GM19397 (cell line): ENCODE measurements at regions not wholly inside any gene's neighbourhood (a gene's known extent, or its start where the extent isn't known, plus 50 kb on each side); places are given as distances from the start of the nearest gene placed in this dataset.
A peak's percentile ranks its signal among the peaks of the same experiment; 100 is the strongest.

Source experiments
- ATAC-seq: cut with Tn5 transposase; IDR thresholded peaks from one replicate; pipeline ENCODE4 v1.9.1; 2021; ENCODE audit warnings: mild to moderate bottlenecking, moderate library complexity; ENCODE audit not compliant: unreplicated experiment

DNA sequence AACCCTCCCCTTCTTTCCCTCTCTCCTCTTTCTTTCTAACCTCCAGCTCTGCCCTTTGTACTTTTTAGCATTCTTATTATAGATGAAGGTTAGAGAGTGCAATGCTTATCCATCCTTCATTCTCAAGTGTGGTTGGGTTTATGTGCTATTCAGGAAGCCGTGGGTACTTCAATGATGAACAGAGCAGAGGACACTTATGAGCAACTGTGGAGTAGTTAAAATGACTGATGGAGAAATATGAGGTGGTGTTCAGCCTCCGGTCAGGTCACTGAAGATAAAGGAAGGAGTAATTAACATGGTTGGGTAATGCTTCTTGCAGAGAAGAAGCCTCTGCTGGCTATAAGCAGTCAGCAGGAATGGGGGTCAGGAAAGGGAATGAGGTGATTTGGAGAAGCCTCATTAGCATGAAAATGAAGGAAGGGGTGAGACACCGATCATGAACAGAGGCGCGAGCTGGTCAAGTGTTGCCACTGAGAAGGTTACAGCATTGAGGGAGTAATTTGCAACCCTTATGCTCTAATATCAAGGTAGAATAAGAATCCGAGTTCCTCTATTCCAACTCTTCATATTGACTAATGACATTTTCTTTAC, 174.7 kb downstream of the LPIN1 start:
- ATAC-seq = no peak

DNA sequence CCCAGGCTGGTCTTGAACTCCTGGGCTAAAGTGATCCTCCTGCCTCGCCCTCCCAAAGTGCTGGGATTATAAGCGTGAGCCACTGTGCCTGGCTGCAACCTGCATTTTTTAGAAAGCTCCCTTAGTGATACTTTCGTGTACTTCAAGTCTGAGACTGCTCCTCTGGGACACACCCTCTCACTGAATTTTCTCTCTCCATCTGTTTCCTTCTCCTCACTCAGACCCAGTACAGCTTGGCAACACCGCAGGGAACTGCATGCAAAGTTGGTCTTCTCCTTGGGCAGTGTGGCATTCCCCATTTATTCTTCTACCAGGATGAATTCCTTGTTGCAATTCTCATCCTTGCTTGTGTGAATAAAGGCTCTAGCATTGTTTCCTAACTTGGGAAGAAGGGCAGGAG, 175.9 kb downstream of the LPIN1 start:
- ATAC-seq = no peak

DNA sequence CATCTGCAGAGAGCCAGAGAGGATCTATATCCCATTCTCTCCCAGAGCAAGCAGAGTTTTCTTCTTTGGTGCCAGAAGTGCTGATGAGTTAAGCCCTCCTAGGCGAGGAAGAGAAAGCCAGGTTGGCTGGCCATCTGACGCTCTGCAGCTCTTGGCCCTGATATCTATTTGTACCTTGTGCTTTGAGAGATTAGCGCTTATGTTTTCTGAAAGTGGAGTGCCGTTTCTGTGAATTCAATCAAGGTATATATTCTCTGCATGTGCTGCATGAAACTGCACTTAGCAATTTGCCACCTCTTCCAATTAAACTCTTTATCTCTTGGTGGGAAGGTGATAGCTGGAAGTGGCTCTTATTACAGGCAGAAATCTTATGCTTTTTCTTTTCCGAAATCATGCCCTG, 177.5 kb downstream of the LPIN1 start:
- no peak for ATAC-seq

- ATAC-seq = no peak
Observed at GRCh38 chr2:11925295-11926066, 179.0 kb downstream of the LPIN1 start.

- ATAC-seq = no peak
Observed at GRCh38 chr2:11930211-11930761, 183.9 kb downstream of the LPIN1 start.

GRCh38 chr2:11932048-11932512, 185.6 kb downstream of the LPIN1 start:
- ATAC-seq = no peak

DNA sequence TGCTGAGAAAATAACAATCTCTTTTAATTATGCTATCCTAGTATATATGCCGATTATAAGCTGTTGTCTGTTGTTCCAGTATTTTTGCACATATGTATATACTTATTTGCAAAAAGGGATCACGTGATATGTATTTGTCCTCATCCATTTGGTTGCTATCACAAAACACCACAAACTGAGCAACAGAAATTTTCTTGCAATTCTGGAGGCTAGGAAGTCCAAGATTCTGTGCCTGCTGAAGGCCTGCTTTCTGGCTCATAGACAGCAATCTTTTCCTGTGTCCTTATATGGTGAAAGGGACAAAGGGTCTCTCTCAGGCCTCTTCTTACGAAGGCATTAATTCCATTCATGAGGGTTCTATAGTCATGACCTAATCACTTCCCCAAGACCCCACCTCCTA, 186.5 kb downstream of the LPIN1 start:
- no peak for ATAC-seq

GRCh38 chr2:11933854-11934253, 187.4 kb downstream of the LPIN1 start:
- ATAC-seq = peak; percentile 70

DNA sequence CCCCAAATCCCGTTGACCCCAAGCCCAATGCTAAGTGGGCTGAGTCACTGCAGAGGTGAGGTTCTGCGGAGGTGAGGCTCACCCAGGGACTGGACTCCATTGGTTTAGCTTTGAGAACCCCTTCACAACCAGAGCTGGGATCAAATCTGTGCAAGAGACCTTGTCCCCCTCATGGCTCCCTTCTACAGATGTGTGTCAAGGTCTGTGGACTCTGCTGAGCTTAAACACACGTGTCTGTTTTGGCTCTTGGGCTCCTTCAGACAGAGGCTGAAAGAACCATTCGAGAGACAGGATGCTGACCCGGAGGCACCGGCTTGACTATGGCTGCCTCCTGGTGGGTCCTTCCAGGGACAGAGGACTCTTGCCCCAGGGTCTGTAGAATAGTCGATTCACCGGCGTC, 190.3 kb downstream of the LPIN1 start:
- no peak for ATAC-seq

DNA sequence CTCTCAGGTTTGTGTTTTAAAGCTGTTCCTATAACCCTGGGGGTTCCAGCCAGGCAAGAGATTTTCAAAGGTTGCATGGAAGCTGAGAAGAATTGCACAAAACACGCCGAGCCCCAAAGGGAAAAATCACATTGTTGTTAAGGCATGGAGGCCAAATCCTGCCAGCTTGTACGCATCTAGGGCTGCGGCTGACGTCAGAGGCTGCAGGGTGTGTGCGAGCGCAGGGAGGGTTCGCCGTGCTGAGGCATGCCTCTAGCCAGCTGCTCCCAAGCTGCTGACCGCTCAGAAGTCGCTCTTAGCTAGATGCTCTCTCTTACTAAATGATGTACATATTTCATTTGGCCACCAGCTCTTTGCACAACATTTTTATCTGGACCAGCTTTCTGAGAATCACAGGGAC, 191.8 kb downstream of the LPIN1 start:
- ATAC-seq = no peak

GRCh38 chr2:11939523-11939922, 193.1 kb downstream of the LPIN1 start:
- ATAC-seq = no peak

DNA sequence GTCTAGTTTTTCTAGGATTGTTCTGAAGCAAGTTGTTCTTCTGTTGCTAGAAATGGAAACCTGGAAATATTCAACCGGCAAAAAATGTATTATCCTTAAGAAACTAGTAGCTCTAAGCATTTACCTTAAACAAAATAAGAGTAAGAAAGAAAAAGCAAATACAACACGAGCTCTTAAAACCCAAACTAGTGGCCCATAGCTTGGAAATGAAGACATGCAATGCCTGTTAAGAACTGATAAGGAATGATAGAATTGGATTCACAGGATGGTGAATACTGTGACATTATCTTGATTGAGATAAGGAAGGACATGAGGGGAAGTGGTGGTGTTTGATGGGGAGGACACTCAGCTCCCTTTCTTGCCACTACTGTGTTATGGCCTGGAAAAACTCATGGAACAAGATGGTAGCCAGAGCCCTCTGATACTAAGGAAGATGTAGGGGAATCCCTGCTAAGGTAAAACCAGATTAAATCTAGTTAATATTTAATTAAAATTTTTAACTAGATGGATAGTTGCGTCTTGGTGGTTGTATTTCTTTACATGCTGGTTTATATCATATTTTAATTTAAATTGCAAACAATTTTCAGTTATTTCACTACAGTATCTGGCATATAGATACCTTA, 193.8 kb downstream of the LPIN1 start:
- ATAC-seq = no peak

DNA sequence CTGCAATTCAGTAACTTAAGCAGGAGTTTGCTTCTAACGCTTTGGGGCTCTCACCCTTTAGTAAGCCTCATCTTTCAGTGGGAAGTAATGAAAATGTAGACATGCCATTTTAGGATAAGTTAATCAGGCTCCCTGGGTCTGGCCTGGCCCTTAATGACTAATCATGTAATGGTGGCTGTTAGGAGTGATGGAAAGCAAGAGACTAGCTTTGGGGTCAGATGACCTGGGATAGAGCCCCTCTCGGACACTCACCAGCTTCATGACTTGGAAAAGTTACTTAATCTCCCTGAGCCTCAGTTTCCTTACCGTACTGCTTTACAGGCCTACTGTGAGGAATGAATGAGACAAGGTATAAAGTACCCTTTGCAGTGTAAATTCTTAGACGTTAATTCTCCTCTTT, 194.4 kb downstream of the LPIN1 start:
- ATAC-seq = no peak

DNA sequence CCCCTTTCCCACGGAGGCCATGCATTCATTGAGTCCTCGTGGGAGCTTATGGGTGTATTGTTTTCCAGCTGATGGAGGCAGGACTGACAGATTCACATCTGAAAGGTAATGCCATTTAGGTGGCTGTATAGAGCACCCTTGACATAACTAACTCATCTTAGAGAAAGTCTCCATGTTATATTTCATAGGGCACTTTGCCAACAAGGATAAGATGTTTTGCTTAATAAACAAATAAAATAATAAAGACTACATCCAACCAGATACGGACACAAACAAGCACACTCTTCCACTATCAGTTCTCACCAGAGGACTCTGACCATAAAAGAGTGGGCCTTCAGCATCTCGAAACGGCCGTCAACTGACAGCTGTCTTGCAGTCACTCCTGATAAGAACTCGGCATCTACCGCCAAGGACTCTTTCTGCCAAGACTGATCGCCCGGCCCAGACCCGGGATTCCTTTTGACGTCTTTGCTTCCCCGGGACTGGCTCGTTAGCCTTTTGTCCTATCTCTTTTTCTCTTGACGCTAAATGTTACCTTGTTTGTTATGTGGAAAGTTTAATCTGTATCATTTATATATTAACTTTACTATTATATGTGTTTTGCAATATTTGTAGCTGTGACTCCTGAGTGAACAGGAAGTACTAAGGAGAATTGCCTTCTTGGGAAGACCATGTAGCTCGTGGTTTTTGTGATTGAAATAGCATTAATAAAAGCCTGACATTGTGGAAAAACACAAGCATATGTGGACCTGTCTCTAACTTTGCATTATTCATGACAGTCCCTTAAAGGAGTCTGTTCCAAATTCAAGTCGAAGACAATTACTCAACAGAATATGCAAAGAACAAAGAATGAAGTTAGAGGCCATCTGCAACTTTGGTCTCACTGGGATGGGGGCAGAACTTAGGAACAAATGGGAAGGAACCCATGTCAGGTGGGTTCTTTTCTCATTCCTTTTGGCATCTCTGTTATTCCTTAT, 195.1 kb downstream of the LPIN1 start:
- ATAC-seq = no peak

DNA sequence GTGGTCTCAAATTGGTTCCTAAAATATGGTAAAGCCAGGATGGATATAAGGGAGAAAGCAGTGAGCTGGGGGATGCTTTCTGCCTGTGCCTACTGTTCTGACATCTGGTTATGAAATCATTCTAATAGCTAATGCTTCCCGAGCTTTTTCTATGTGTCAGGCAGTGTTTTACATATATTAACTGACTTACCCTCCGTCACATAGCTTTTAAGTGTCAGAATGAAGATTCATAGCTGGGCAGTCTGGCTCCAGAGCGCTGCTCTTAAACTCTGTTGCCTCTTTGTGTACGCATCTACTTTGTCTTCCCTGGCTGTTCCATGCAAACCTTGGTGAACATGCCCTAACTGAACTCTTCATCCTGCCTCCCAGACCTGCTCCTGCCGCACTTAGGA, 195.7 kb downstream of the LPIN1 start:
- no peak for ATAC-seq

DNA sequence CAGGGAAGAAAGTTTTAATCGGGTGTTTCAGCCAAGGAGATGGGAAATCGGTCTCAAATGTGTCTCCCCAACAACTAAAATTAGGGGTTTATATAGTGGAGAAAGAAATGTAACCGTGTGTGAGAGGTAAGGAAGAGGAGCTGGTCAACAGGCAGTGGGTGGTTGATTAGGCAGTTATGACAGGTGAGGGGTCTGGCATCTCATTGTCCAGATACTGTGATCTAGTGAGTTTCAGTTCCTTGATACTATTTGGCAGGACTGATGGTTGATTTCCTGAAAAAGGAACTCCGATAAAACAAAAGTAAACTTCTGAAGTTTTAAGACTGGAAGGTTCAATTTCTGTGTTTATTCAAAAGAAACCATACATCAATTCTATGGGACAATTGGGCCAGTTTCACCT, 197.9 kb downstream of the LPIN1 start:
- ATAC-seq = no peak

DNA sequence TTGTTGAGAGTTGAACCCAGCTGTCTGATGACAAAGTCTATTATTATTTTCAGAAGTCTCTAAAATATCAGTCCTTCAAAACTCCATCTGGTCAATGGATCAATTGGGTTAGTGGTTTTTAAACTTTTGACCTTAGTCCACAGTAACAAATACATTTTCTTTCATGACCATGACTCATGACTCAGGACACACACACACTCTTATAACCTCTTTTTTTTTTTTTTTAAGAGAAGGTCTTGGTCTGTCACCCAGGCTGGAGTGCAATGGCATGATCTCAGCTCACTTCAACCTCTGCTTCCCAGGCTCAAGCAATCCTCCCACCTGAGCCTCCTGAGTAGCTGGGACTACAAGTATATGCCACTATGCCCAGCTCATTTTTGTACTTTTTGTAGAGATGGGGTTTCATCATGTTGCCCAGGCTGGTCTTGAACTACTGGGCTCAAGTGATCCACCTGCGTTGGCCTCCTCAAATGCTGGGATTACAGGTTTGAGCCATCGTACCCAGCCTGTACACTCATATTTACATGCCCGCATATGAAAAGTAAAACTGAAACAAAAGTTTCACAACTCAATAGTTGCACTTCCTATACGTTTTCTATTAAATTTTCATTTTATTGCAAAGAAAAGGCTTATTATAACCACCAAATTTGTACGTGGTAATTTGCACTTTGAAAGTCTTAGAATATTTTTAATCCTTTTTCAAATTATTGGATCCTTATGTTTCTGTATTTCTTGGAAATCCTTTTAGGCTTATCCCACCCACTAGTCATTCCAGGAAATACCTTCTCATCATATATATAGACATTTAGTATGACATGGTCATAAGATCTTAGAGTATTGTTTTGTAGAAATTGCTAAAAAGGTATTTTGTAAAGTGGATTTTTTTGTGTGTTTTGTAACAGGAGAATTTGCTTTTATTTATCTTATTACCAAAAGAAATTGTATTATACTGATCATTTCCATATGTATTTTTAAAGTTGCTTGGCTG, 199.0 kb downstream of the LPIN1 start:
- ATAC-seq = peak; percentile 88

DNA sequence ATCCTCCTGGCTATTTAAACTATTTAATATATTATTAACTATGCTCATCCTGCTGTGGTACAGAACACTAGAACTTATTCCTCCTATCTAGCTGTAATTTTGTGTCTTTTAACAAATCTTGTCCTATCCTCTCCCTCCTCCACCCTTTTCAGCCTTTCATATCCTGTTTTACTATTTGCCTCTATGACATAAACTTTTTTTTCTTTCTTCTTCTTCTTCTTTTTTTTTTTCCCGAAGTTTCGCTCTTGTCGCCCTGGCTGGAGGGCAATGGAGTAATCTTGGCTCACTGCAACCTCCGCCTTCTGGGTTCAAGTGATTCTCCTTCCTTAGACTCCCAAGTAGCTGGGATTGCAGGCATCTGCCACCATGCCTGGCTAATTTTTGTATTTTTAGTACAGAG, 201.5 kb downstream of the LPIN1 start:
- no peak for ATAC-seq

GRCh38 chr2:11949732-11950523, 203.5 kb downstream of the LPIN1 start:
- ATAC-seq = no peak
